Renal cortex interstitium (tissue), 11 donors: ENCODE measurements at regions not wholly inside any gene's neighbourhood (a gene's known extent, or its start where the extent isn't known, plus 50 kb on each side); places are given as distances from the start of the nearest gene placed in this dataset.
"Not testable (repeated sequence)": the region's sequence is repeated elsewhere in the genome, so short reads cannot be mapped to it uniquely, and the experiment has no call there.

Experiments used
- DNase-seq, 11 donors: peaks; one replicate each; pipeline ENCODE4 v3.0.0-alpha.2; 2013; ENCODE audit warnings: low read depth in 9 of 11, low spot score in 4 of 11; ENCODE audit errors: extremely low read depth in 1 of 11

DNA sequence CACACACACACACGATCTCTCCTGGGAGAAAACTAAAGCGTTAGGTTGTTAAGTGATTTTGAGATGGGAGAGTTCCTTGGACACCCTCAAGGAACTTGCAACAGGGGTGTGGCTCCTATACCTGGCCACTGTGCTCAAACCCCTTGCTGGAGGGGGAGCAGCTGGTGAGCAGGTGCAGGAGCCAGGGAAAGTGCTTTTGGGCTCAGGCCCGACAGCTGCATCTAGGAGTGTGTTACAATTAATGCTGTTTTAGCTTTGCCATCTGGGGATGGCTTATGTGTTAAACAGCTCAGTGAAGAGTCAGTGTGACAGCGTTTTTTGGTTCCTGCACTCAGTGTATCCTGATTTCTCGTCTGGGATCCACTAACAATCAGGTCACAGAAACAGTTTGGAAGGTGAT is 510.8 kb downstream of the TRIB2 start:
- DNase-seq: no peak

GRCh38 chr2:13230221-13230620 is 513.5 kb downstream of the TRIB2 start:
- DNase-seq: no peak

DNA sequence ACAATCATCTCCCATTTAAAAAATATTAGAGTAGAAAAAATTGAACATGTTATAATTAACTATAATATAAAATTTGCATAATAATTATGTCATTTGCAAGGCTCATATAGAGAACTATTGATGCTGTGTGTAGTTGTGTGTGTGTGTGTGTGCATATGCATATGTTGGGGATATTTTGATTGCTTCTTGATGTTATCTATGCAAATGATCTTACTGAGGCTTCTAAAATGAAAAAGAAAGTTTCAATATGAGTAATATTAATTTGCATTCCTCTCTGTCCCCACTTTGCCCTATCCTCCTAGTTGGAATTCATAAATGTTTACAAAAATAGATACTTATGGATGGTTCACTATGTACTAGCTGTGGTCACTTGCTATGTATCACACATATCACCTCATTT is 523.3 kb downstream of the TRIB2 start:
- DNase-seq: no peak

GRCh38 chr2:13240789-13241487 is 524.2 kb downstream of the TRIB2 start:
- DNase-seq: no peak

DNA sequence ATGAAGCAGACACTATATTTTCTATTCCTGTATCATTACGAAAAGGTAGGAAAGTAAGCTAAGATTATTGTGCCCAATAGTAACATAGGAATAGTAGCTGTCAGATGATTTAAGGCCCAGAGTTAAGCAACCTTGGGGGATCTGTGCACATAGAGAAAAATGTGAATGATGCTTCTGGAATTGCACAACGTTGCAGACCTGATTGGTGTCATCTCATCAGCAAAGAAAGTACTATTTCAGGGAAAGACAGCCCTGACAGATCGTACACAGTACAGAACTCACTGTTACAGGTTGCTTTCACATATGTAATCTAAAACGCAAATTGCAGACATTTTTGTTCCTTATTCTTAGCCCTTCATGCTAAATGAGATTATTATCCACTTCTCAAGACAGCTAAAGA is 535.9 kb downstream of the TRIB2 start:
- no peak for DNase-seq

GRCh38 chr2:13255485-13255884 is 538.7 kb downstream of the TRIB2 start:
- DNase-seq: no peak

GRCh38 chr2:13260402-13260801 is 543.7 kb downstream of the TRIB2 start:
- peak in 6 of 11 donors; percentile 4 to 17 (median 6) for DNase-seq

GRCh38 chr2:13266166-13266565 is 549.4 kb downstream of the TRIB2 start:
- DNase-seq: no peak

DNA sequence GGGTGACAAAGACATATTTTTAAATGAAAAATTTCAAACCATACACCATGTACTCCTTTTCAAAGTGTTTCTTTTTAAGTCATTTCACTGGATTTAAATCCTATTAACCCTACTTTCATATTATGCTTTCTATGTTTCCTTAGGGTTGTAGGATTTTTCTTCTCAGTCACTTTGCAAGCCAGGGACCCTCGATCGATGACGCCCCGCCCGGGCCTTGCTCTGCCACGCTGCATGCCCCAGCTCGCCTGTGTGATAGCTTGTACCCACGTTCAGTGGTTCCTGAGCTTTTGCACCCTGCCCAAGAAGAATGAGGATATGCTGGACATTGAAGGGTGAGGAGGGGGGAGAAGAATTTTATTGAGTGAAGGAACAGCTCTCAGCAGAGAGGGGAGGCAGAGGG is 568.0 kb downstream of the TRIB2 start:
- no peak for DNase-seq

- no peak for DNase-seq
Observed at GRCh38 chr2:13289310-13289709, 572.6 kb downstream of the TRIB2 start.

DNA sequence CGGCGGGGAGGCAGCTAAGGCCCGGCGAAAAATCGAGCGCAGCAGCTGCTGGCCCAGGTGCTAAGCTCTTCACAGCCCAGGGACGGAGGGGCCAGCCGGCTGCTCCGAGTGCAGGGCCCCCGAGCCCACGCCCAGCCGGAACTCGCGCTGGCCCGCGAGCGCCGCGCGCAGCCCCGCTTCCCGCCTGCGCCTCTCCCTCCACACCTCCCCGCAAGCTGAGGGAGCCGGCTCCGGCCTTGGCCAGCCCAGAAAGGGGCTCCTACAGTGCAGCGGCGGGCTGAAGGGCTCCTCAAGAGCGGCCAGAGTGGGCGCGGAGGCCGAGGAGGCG is 591.7 kb downstream of the TRIB2 start:
- DNase-seq: not testable (repeated sequence)

- no peak for DNase-seq
Observed at GRCh38 chr2:13308989-13309388, 592.3 kb downstream of the TRIB2 start.

- no peak for DNase-seq
Observed at GRCh38 chr2:13332060-13332459, 615.3 kb downstream of the TRIB2 start.

- DNase-seq: peak in 2 of 11 donors; percentile 1 to 8
Observed at GRCh38 chr2:13334071-13334470, 617.3 kb downstream of the TRIB2 start.

DNA sequence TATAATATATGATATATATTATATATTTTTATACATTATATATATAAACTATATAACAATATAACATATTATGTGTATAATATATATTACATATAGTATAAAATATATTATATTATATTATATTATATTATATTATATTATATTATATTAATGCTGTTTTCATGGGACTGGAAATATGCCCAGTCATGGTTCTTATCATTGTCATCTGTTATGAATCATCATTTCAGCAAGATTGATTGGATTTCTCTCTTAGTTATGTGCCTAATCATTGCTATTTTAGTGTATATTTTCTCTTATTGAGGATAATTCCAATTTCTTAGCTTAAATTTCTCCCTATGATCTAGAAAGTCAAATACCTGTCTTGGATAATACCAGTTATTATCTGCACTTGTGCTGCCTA is 617.8 kb downstream of the TRIB2 start:
- DNase-seq: no peak

DNA sequence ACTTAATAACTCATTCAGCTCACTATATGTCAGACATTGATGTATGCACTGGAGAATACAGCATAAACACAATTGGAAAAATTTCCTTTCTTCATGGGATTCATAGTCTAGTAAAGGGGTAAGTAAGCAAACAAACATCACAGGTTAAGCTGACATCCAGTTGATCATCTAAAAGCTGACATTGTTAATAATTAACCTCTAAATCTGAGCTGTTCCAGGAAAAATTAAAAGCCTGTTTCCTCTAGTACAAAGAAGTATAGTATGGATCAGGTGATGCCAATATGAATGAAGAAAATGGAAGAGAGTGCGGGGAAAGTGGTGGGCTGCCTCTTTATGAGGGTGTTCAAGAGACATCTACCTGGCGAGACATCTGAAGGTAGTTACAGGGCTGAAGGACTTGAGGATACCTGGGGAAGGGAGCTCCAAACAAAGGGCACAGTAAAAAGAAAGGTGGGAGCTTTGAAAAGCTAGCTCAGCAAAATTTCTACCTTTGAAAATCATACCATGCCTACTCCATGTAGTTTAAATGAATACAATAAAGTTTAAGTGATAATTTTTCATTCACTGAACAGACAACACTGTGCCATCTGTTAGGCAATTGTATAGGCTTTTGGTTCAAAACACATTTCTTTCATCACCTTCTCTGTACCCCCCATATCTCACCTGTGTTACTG is 619.3 kb downstream of the TRIB2 start:
- DNase-seq: no peak

DNA sequence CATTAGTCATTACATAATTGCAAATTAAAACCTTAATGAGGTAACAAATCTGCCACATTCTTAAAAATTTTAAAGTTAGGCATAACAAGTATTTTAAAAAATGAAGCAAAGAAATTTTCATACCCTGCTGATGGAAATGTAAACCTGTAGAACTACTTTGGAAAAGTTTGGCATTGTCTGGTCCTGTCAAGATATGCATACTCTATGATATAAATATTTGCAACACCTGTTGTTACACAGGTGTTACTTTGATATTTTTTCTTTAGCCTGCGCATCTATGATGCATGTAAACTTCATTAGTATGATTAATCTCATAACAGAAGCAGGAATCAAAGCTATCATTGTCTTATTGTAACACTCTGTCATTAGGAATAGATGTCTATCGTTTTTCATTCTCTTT is 634.3 kb downstream of the TRIB2 start:
- no peak for DNase-seq

GRCh38 chr2:13353083-13353482 is 636.3 kb downstream of the TRIB2 start:
- no peak for DNase-seq

GRCh38 chr2:13354031-13354430 is 637.3 kb downstream of the TRIB2 start:
- no peak for DNase-seq

DNA sequence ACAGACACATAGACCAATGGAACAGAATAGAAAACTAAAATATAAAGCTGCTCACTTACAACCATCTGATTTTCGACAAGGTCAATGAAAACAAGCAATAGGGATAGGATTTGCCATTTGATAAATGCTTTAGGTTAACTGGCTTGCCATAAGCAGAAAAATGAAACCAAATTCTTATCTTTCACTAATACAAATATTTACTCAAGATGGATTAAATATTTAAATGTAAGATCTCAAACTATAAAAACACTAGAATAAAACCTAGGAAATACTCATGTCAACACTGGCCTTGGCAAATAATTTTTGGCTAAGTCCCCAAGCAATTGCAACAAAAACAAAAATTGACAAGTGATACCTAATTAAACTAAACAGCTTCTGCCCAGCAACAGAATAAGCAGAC is 665.2 kb downstream of the TRIB2 start:
- not testable (repeated sequence) for DNase-seq

DNA sequence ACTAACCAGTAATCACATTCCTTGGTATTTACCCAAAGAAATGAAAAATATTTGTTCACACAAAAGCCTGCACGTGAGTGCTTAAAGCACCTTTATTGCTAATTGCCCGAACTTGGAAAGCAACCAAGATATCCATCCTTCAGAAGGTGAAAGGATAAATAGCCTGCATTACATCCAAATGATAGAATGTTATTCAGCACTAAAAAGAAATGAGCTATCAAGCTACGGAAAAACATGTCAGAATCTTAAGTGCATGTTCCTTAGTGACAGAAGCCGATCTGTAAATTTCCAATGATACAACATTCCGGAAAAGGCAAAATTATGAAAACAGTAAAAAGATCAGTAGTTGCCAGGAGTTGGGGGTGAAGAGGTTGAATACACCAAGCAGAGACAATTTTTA is 672.4 kb downstream of the TRIB2 start:
- DNase-seq: not testable (repeated sequence)
